AG04450 (cell line): ENCODE measurements at regions not wholly inside any gene's neighbourhood (a gene's known extent, or its start where the extent isn't known, plus 50 kb on each side); places are given as distances from the start of the nearest gene placed in this dataset.

Experiments
- CTCF ChIA-PET: fragments of 300-600, 350-600 bp; formaldehyde crosslinking; extraction: SDS; loops from one replicate; lab custom pipeline; 2022; ENCODE audit warnings: antibody characterized with exemption, inconsistent platforms; lab: Charles Lee
- POLR2A ChIA-PET: fragments of 350-600 bp; formaldehyde crosslinking; extraction: SDS; loops from one replicate; lab custom pipeline; 2021; ENCODE audit warnings: antibody characterized with exemption, inconsistent platforms; lab: Yijun Ruan, JAX
- DNase-seq: peaks from one replicate; pipeline ENCODE4 v3.0.0-alpha.2; 2011; ENCODE audit warnings: low read depth, low spot score
- H3K27ac ChIP-seq: one replicate; pipeline ENCODE4 v1.5.1; 2012; ENCODE audit warnings: low read depth, low read length, control low read depth
- H3K27me3 ChIP-seq: one replicate; pipeline ENCODE4 v1.6.0; 2012; ENCODE audit warnings: low read length; ENCODE audit not compliant: control insufficient read depth, insufficient read depth
- H3K4me3 ChIP-seq: 2 replicates; pipeline ENCODE4 v1.5.1; 2011; ENCODE audit warnings: mild to moderate bottlenecking, low read depth, low read length, control low read depth
- H3K9me3 ChIP-seq: 2 replicates; pipeline ENCODE4 v1.5.1; 2012; ENCODE audit warnings: low read length; ENCODE audit not compliant: control insufficient read depth, insufficient read depth
- CTCF ChIP-seq: IDR thresholded peaks from 2 replicates; pipeline ENCODE4 v1.5.1; 2011; ENCODE audit warnings: low read depth, low read length, control low read depth, inconsistent platforms

DNA sequence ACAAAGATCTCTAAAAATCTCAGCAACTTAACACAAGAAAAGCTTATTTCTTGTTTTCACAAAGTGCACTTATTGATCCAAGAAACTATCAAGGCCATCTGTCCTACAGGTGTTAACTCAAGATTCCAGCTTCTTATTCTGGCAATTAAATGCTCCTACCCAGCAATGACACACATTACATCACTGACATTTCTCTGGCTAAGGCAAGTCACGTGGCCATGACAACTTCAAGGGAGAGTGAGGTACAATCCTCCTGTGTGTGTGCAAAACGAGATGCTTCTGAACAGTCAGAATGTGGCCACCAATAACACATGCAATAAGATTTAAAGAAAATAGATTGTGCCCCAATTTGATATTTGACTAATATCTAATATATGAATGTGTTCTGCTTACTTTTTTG lies 169.3 kb upstream of the BTBD3 start:
- Histone ChIP-seq H3K27me3 (no peaks in the 10 kb centered on the region), H3K27ac (no peak overlapping the region), H3K9me3 (no peaks in the 10 kb centered on the region), H3K4me3 (no peak overlapping the region)
- ChIA-PET POLR2A (no interaction called here), CTCF (interaction anchor here (0.7 to 1.2 kb wide), 3 partner anchors 13 to 299 kb away, joined by 3 to 5 read pairs (median 4); no protein-coding TSS in a partner anchor)
- TF ChIP-seq CTCF = no peak
- DNase-seq = no peak

GRCh38 chr20:11752336-11752735 lies 165.4 kb upstream of the BTBD3 start:
- Histone ChIP-seq H3K4me3 (no peak overlapping the region), H3K27ac (no peak overlapping the region), H3K27me3 (no peaks in the 10 kb centered on the region), H3K9me3 (no peaks in the 10 kb centered on the region)
- no peak for DNase-seq
- ChIA-PET POLR2A (no interaction called here), CTCF (interaction anchor here (0.5 kb wide), 1 partner anchor 46 kb away, joined by 3 read pairs; no protein-coding TSS in a partner anchor)
- TF ChIP-seq CTCF = no peak

DNA sequence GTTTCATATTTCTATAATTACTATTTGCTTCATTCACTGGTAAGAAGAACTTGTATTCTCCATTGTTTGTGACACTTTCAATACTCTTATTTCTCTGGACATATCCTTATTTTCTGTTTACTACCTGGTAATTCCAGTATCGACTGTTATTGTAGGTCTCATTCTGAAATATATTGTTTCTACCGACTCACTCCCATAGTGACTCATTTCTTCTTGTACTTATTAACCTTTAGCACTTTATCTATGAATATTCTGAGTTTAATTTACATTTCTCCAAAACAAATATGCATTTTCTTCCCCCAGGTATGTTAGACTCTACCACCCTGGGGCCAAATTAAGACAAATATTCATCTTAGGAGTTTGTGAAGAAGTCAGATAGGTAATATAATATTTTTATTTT lies 164.5 kb upstream of the BTBD3 start:
- Histone ChIP-seq H3K27ac (no peak overlapping the region), H3K27me3 (no peaks in the 10 kb centered on the region), H3K9me3 (no peaks in the 10 kb centered on the region), H3K4me3 (no peak overlapping the region)
- ChIA-PET POLR2A (no interaction called here), CTCF (no interaction called here)
- TF ChIP-seq CTCF = no peak
- DNase-seq = no peak

DNA sequence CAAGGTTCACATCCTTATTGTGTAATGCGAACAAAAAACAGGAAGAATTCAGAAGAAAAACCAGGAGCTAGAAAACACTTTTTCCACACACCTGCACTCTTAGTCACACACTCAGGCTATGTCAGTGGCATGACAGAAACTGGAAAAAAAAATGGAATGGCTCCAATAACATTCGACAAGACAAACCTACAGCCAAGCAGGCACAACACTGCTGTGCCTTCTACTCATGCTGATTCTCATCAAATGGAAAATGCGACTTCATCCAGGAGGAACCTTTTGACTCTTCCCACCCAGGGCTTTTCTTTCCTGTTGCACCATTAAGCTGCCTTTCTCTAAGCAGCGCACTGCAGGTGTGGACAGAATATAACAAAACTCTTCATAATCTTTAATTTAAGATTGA lies 163.2 kb upstream of the BTBD3 start:
- Histone ChIP-seq H3K9me3 (no peaks in the 10 kb centered on the region), H3K4me3 (no peak overlapping the region), H3K27me3 (no peaks in the 10 kb centered on the region), H3K27ac (no peak overlapping the region)
- ChIA-PET CTCF (no interaction called here), POLR2A (no interaction called here)
- no peak for DNase-seq
- TF ChIP-seq CTCF = no peak

GRCh38 chr20:11755071-11755841 lies 162.4 kb upstream of the BTBD3 start:
- DNase-seq = no peak
- no peaks in the 10 kb centered on the region for H3K27me3 ChIP-seq
- no peak overlapping the region for H3K4me3 ChIP-seq
- ChIA-PET POLR2A (no interaction called here), CTCF (no interaction called here)
- H3K9me3 ChIP-seq = no peaks in the 10 kb centered on the region
- H3K27ac ChIP-seq = no peak overlapping the region
- no peak for TF ChIP-seq CTCF
